Kidney (tissue), 13 donors: ENCODE measurements at regions not wholly inside any gene's neighbourhood (a gene's known extent, or its start where the extent isn't known, plus 50 kb on each side); places are given as distances from the start of the nearest gene placed in this dataset.

Source experiments
- DNase-seq, 5 donors: peaks; one replicate each; pipeline ENCODE4 v3.0.0-alpha.2; 2013 to 2020
- FAIRE-seq: peaks from 2 replicates; lab custom pipeline; 2012; peaks lifted over from hg19 to GRCh38; lab: Jason Lieb, UNC
- H3K27ac ChIP-seq, 2 donors: one replicate each; pipeline ENCODE4 v1.7.0; 2013; ENCODE audit warnings: low read depth in 2 of 2, low read length in 2 of 2, inconsistent platforms in 1 of 2
- H3K27me3 ChIP-seq: one replicate; pipeline ENCODE4 v1.7.1; 2013; ENCODE audit warnings: low read length, inconsistent platforms; ENCODE audit not compliant: control insufficient read depth, insufficient read depth
- H3K36me3 ChIP-seq, 3 donors: one replicate each; pipeline versions ENCODE4 v1.7.0 to v1.7.1; 2013; ENCODE audit warnings: low read length in 3 of 3, control low read depth in 1 of 3, inconsistent platforms in 1 of 3; ENCODE audit not compliant: insufficient read depth in 3 of 3, control insufficient read depth in 2 of 3
- H3K4me1 ChIP-seq, 3 donors: one replicate each; pipeline versions ENCODE4 v1.7.0 to v1.7.1; 2013; ENCODE audit warnings: low read length in 3 of 3, inconsistent platforms in 1 of 3, low read depth in 1 of 3; ENCODE audit not compliant: control insufficient read depth in 2 of 3, insufficient read depth in 2 of 3
- H3K4me3 ChIP-seq, 3 donors: one replicate each; pipeline versions ENCODE4 v1.7.0 to v1.8.1; 2013; ENCODE audit warnings: low read length in 3 of 3, control low read depth in 1 of 3, inconsistent platforms in 1 of 3
- H3K9ac ChIP-seq, 3 donors: one replicate each; pipeline versions ENCODE4 v1.7.0 to v1.7.1; 2013; ENCODE audit warnings: low read length in 3 of 3, control low read depth in 1 of 3, inconsistent platforms in 1 of 3
- H3K9me3 ChIP-seq, 3 donors: one replicate each; pipeline versions ENCODE4 v1.7.0 to v1.7.1; 2013; ENCODE audit warnings: low read length in 3 of 3, control low read depth in 1 of 3, inconsistent platforms in 1 of 3; ENCODE audit not compliant: control insufficient read depth in 2 of 3, insufficient read depth in 1 of 3
- CTCF ChIP-seq: IDR thresholded peaks from 3 replicates; pipeline ENCODE4 v1.5.1; 2012; ENCODE audit warnings: mild to moderate bottlenecking, moderate library complexity, borderline replicate concordance; ENCODE audit not compliant: insufficient read depth; ENCODE audit errors: extremely low read depth
- intact Hi-C: fragments of 100-400 bp; cut with DNase I; formaldehyde crosslinking; loops from one replicate; pipeline ENCODE4 v1.11.1; 2022
- donor health status: control.
- donor health status: control.
- donor health status: control.
- donor health status: control.
- donor health status: control.
- donor health status: DM: yes; HTN: yes; CAD: no.
- donor health status: Normal renal cell carcinoma (clear cell type).

- intact Hi-C loops: no loop called here
- Histone ChIP-seq H3K4me1 (no peaks in the 10 kb centered on the region), H3K36me3 (no peaks in the 10 kb centered on the region), H3K4me3 (no peak overlapping the region), H3K27ac (no peak overlapping the region), H3K9ac (no peak overlapping the region), H3K27me3 (no peaks in the 10 kb centered on the region), H3K9me3 (no peaks in the 10 kb centered on the region)
- DNase-seq (no peak), FAIRE-seq (no peak)
- TF ChIP-seq CTCF: no peak
Measured at GRCh38 chr14:65238456-65238855, 136.1 kb upstream of the MAX start.

GRCh38 chr14:65239143-65239937, 137.0 kb upstream of the MAX start:
- no peak overlapping the region for H3K27ac ChIP-seq
- H3K36me3 ChIP-seq: no peaks in the 10 kb centered on the region
- no peaks in the 10 kb centered on the region for H3K27me3 ChIP-seq
- no peak for FAIRE-seq
- no peak overlapping the region for H3K9ac ChIP-seq
- intact Hi-C loops: no loop called here
- no peak for DNase-seq
- H3K9me3 ChIP-seq: no peaks in the 10 kb centered on the region
- no peaks in the 10 kb centered on the region for H3K4me1 ChIP-seq
- no peak for TF ChIP-seq CTCF
- no peak overlapping the region for H3K4me3 ChIP-seq

GRCh38 chr14:65239938-65240296, 137.6 kb upstream of the MAX start:
- H3K9ac ChIP-seq: no peak overlapping the region
- no peaks in the 10 kb centered on the region for H3K4me1 ChIP-seq
- intact Hi-C loops: no loop called here
- no peaks in the 10 kb centered on the region for H3K36me3 ChIP-seq
- H3K27ac ChIP-seq: no peak overlapping the region
- no peak for FAIRE-seq
- no peak for TF ChIP-seq CTCF
- no peak overlapping the region for H3K4me3 ChIP-seq
- H3K27me3 ChIP-seq: no peaks in the 10 kb centered on the region
- DNase-seq: no peak
- no peaks in the 10 kb centered on the region for H3K9me3 ChIP-seq
